ENCODE measurements at regions not wholly inside any gene's neighbourhood (a gene's known extent, or its start where the extent isn't known, plus 50 kb on each side); places are given as distances from the start of the nearest gene placed in this dataset.

- no peak for TF ChIP-seq EP300 (IDR thresholded peaks at IDR 0.05)
- TF ChIP-seq CTCF (IDR thresholded peaks at IDR 0.05), result no peak
Observed at GRCh38 chr17:71432378-71433315, 688.2 kb upstream of the SOX9 start.
